ENCODE measurements at regions not wholly inside any gene's neighbourhood (a gene's known extent, or its start where the extent isn't known, plus 50 kb on each side); places are given as distances from the start of the nearest gene placed in this dataset.
"Not testable (repeated sequence)": the region's sequence is repeated elsewhere in the genome, so short reads cannot be mapped to it uniquely, and the experiment has no call there.

DNA sequence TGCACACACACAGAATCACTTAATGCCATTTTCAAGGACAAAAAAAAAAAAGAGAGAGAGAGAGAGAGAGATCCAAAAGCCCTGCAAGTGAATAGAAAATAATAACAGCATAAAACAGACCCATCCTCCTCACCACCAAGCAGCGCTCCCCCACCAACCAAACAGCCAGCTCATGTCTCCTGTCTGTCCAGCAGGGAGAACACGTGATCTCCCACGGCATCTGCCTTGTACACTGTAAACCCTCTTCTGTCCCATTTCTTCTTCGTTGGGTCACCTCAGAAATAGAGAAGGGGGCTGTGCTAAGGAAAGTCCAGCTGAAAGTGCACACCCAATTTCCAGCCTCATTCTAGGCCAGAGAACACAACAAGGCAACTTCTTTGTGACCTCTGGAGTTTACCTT is 222.5 kb downstream of the EXOC5 start:
- DNase-seq (ENCODE audit: low spot score in 2 of 2), result no peak
- Histone ChIP-seq H3K4me3 (no peak overlapping the region), H3K4me1 (no peaks in the 10 kb centered on the region), H3K36me3 (no peaks in the 10 kb centered on the region), H3K9me3 (no peaks in the 10 kb centered on the region), H3K27ac (no peak overlapping the region), H3K27me3 (no peaks in the 10 kb centered on the region)
- intact Hi-C loops (cut with DNase I), result no loop called here
- TF ChIP-seq, protein P1, sequence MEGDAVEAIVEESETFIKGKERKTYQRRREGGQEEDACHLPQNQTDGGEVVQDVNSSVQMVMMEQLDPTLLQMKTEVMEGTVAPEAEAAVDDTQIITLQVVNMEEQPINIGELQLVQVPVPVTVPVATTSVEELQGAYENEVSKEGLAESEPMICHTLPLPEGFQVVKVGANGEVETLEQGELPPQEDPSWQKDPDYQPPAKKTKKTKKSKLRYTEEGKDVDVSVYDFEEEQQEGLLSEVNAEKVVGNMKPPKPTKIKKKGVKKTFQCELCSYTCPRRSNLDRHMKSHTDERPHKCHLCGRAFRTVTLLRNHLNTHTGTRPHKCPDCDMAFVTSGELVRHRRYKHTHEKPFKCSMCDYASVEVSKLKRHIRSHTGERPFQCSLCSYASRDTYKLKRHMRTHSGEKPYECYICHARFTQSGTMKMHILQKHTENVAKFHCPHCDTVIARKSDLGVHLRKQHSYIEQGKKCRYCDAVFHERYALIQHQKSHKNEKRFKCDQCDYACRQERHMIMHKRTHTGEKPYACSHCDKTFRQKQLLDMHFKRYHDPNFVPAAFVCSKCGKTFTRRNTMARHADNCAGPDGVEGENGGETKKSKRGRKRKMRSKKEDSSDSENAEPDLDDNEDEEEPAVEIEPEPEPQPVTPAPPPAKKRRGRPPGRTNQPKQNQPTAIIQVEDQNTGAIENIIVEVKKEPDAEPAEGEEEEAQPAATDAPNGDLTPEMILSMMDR (IDR thresholded peaks at IDR 0.05), result no peak

DNA sequence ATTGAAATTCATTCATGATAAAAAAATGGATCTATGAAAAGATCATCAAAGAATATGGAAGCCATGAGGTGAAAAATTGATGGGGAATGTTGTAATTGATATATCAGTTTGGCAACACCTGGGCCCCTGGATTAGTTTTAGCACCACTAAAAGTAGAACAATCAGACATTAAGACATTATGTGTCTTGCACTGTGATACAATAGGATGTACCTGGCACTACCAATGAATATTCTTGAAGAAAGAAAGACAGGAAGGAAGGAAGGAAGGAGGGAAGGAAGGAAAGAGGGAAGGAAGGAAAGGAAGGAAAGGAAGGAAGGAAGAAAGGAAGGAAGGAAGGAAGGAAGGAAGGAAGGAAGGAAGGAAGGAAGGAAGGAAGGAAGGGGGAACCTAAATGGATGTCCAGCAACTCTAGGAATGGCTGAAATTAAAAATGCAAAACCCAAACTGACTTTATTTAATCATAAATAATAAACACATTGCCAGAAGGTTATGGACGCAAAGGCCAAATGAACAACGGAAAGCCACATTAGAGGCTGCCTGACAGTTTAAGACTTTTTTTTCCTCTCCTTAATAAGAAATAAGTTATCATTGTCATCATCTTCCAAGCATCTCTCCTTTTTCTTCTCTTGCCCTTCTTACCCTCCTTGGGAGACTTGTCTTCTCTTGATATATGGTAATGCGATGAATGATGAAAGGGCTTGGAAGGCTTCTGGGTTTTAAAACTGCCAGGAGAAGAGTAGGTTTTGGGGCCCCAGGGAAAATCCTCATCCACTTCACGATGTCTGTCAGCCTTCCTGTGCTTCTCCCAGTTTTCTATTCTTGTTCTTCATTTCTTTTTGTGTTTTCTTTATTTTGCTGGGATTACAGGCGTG is 224.4 kb downstream of the EXOC5 start:
- H3K4me1 ChIP-seq; DNase-seq (ENCODE audit: low spot score in 2 of 2); H3K27me3 ChIP-seq; H3K36me3 ChIP-seq; H3K4me3 ChIP-seq; intact Hi-C loops (cut with DNase I); H3K9me3 ChIP-seq; H3K27ac ChIP-seq: not testable (repeated sequence)

DNA sequence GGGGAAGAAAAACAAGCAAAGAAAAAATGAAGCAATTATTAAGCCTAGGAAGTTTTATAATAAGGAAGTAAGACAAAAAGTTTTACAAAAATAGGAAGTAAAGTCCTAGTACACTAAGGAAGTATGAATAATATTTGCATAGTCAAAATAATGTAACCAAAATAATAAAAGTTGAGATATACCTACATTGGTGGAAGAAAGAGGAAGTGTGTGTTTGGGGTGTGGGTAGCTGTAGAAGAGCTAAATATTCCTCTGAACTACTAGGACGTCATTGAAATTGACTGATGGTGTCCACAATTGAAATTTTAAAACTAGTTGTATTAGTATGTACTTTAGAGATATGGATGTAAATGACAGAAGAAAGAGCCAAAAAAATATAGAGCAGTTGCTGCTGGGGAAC is 228.4 kb upstream of the OTX2 start:
- intact Hi-C loops (cut with DNase I), result no loop called here
- TF ChIP-seq, protein P1 (IDR thresholded peaks at IDR 0.05), result no peak
- H3K27ac ChIP-seq, result no peak overlapping the region

DNA sequence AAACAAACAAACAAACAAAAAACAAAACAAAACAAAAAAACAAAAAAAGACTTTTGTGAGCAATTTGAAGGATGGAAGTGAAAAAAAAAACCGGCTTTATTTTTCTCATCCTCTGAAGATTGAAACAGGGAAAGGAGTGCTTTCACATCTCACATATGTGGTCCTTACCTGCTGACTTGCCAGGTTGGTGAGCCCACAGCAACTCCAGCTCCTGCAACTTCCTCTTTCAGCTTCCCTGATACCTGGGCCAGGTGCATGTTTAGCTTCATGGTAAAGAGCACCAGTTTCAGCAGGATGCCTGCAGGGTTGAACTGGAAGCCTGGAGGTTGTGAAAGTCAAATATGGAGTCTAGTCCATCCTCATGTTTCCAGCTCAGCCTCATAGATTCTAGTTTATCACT is 221.2 kb upstream of the OTX2 start:
- intact Hi-C loops (cut with DNase I), result no loop called here
- no peaks in the 10 kb centered on the region for H3K4me1 ChIP-seq
- no peak overlapping the region for H3K4me3 ChIP-seq
- no peak overlapping the region for H3K27ac ChIP-seq
- DNase-seq (ENCODE audit: low spot score in 2 of 2), result no peak
- H3K9me3 ChIP-seq, result no peaks in the 10 kb centered on the region
- no peaks in the 10 kb centered on the region for H3K36me3 ChIP-seq
- H3K27me3 ChIP-seq, result no peaks in the 10 kb centered on the region
- TF ChIP-seq, protein P1 (IDR thresholded peaks at IDR 0.05), result no peak

More for the DNA sequence above, 228.4 kb upstream of the OTX2 start:
- no peaks in the 10 kb centered on the region for H3K4me1 ChIP-seq
- H3K9me3 ChIP-seq, result no peaks in the 10 kb centered on the region
- H3K36me3 ChIP-seq, result no peaks in the 10 kb centered on the region
- H3K27me3 ChIP-seq, result no peaks in the 10 kb centered on the region
- DNase-seq (ENCODE audit: low spot score in 2 of 2), result no peak
- no peak overlapping the region for H3K4me3 ChIP-seq

DNA sequence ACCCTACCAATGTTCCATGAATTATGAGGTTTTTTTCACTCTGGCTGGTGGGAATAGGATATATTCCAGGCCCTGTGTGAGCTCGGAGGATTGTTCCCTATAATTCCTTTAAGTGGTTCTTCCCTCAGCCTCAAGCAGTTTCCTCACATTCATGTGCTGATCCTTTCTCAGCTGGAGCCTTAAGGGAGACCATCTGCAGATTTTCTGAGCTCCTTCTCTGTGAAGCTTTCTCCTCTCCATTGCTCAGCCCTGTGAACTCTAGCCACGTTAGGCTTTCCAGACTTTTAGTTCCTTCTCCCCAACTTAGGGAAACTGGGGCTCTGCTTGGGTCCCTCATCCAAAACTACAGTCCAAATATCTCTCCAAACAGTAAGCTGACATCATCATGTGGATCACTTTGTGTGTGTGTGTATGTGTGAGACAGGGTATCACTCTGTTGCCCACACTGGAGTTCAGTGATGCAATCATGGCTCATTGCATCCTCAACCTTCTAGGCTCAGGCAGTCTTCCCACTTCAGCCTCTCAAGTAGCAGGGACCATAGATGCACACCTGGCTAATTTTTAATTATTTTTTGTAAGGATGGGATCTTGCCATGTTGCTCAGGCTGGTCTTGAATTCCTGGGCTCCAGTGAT is 219.5 kb upstream of the OTX2 start:
- intact Hi-C loops (cut with DNase I), result no loop called here
- Histone ChIP-seq H3K27ac (no peak overlapping the region), H3K36me3 (no peaks in the 10 kb centered on the region), H3K4me3 (no peak overlapping the region), H3K9me3 (no peaks in the 10 kb centered on the region), H3K4me1 (no peaks in the 10 kb centered on the region), H3K27me3 (no peaks in the 10 kb centered on the region)
- TF ChIP-seq, protein P1 (IDR thresholded peaks at IDR 0.05), result no peak
- DNase-seq (ENCODE audit: low spot score in 2 of 2), result no peak

DNA sequence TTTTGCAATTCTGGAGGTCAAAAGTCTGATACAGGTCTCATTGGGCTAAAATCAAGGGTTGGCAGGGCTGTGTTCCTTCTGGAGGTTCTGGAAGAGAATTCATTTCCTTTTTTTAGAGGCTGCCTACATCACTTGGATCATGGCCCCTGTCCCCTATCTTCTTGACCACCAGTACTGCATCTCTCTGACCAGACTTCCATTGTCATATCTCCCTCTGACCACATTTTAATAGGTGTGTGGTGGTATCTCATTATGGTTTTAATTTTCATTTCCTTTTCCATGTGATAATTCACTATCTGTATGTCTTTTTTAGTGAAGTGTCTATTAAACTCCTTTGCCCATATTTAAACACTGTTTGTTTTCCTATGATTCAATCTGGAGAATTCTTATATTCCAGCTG is 215.2 kb upstream of the OTX2 start:
- no peak for DNase-seq (ENCODE audit: low spot score in 2 of 2)
- no peaks in the 10 kb centered on the region for H3K27me3 ChIP-seq
- H3K27ac ChIP-seq, result no peak overlapping the region
- intact Hi-C loops (cut with DNase I), result no loop called here
- TF ChIP-seq, protein P1 (IDR thresholded peaks at IDR 0.05), result no peak
- no peaks in the 10 kb centered on the region for H3K36me3 ChIP-seq
- H3K9me3 ChIP-seq, result no peaks in the 10 kb centered on the region
- no peaks in the 10 kb centered on the region for H3K4me1 ChIP-seq
- H3K4me3 ChIP-seq, result no peak overlapping the region
